LNCaP clone FGC (cell line): ENCODE measurements at regions not wholly inside any gene's neighbourhood (a gene's known extent, or its start where the extent isn't known, plus 50 kb on each side); places are given as distances from the start of the nearest gene placed in this dataset.

Source experiments
- DNase-seq: peaks from one replicate; pipeline ENCODE4 v3.0.0-alpha.2; 2011; ENCODE audit warnings: low read depth
- H3K4me3 ChIP-seq: 2 replicates; pipeline ENCODE4 v1.5.1; 2011; ENCODE audit warnings: mild to moderate bottlenecking, low read depth, low read length, control low read depth
- CTCF ChIP-seq: IDR thresholded peaks from 2 replicates; pipeline ENCODE4 v1.5.1; 2012; ENCODE audit warnings: mild to moderate bottlenecking; ENCODE audit not compliant: control insufficient read depth, insufficient read depth; ENCODE audit errors: extremely low read depth

GRCh38 chr1:204746838-204747442 lies 61.4 kb upstream of the LRRN2 start:
- no peak for DNase-seq
- TF ChIP-seq CTCF = peak; percentile 93
- H3K4me3 ChIP-seq = no peak overlapping the region

- TF ChIP-seq CTCF = no peak
- DNase-seq = no peak
These were observed 65.9 kb upstream of the LRRN2 start for GRCh38 chr1:204751480-204751879.

GRCh38 chr1:204751883-204752687 lies 66.5 kb upstream of the LRRN2 start:
- TF ChIP-seq CTCF = peak; percentile 35
- no peak for DNase-seq
- no peak overlapping the region for H3K4me3 ChIP-seq

More at GRCh38 chr1:204751480-204751879, 65.9 kb upstream of the LRRN2 start:
- no peak overlapping the region for H3K4me3 ChIP-seq

GRCh38 chr1:204752688-204753040 lies 67.1 kb upstream of the LRRN2 start:
- TF ChIP-seq CTCF = no peak
- DNase-seq = no peak
- H3K4me3 ChIP-seq = no peak overlapping the region

- no peak for TF ChIP-seq CTCF
- DNase-seq = no peak
These were observed 69.3 kb upstream of the LRRN2 start for GRCh38 chr1:204754821-204755220.

GRCh38 chr1:204756349-204756748 lies 70.8 kb upstream of the LRRN2 start:
- no peak for TF ChIP-seq CTCF
- no peak for DNase-seq
- H3K4me3 ChIP-seq = no peak overlapping the region

More at GRCh38 chr1:204754821-204755220, 69.3 kb upstream of the LRRN2 start:
- H3K4me3 ChIP-seq = no peak overlapping the region

- DNase-seq = no peak
- no peak for TF ChIP-seq CTCF
- H3K4me3 ChIP-seq = no peak overlapping the region
These were observed 71.3 kb upstream of the LRRN2 start for GRCh38 chr1:204756811-204757210.
